ENCODE measurements at regions not wholly inside any gene's neighbourhood (a gene's known extent, or its start where the extent isn't known, plus 50 kb on each side); places are given as distances from the start of the nearest gene placed in this dataset.

DNA sequence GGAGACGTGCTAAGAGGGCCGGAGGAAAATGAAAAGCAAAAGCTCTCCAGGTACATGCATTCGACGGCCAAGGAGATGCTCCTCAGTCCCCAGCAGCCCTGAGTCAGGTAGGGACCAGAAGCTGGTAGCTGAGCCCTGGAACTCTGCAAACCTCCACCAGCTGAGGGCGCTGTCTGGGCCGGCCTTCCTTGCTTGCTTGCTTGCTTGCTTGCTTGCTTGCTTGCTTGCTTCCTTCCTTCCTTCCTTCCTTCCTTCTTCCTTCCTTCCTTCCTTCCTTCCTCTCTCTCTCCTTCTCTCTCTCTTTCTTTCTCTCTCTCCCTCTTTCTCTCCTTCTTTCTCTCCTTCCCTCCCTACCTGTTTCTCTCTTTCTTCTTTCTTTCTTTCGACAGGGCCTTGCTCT is 94.6 kb upstream of the RASGRF1 start:
- DNase-seq, result no peak

DNA sequence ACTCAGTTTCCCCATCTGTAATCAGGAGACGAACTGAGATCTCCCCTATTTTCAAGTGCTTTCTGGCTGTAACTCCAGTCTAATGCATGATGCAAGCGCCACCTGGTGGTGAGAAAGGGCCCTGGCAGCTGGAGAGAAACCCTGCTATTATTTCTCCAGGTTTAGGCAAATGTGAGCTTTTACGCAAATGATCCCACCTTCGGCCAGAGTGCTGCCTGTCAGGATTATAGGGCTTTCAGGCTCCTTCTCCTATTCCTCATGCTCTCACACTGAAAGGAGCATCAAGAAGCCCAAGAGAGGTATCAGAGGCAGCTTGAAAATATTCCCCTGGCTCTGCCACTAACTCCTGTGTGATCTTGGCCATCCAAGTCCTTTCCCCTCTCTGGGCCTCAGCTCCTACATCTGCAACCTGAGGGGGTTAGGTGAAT is 93.9 kb upstream of the RASGRF1 start:
- peak; percentile 44 for DNase-seq

DNA sequence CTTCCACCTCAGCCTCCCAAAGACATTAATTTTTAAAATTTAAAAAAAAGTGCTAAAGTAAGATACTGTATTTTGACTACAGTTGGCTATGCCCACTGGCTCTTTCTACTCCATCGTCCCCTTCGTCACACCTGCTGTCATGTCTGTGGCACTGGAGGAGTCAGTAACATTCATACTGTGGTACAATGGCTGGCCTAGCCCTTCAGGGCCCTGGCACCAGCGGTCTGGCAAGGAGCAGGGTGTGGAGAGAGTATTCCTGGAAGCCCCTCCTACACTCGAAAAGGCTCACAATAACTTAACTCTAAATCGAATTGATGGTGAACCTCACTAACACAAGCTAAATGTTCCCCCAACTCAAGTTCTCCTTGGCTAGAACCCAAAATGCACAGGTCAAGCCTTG is 89.7 kb upstream of the RASGRF1 start:
- DNase-seq, result no peak

DNA sequence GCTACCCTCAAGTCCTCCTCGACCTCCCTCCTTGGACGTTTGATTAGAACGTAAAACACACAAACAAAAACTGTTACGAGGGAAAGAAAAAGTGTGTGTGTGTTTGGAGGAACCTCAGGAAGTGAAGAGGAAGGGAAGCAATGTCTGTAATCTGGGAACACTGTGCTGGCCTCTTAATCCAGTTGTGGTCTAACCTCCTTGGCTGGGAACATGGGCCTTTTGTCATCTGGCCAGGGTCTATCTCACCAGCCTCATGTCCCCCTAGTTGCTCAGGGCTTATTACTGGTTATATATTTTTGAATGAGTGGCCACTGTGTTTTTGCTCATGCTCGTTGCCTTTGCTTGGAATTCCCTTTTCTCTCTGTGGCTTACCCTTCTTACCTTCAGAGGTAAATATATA is 89.0 kb upstream of the RASGRF1 start:
- DNase-seq, result no peak

DNA sequence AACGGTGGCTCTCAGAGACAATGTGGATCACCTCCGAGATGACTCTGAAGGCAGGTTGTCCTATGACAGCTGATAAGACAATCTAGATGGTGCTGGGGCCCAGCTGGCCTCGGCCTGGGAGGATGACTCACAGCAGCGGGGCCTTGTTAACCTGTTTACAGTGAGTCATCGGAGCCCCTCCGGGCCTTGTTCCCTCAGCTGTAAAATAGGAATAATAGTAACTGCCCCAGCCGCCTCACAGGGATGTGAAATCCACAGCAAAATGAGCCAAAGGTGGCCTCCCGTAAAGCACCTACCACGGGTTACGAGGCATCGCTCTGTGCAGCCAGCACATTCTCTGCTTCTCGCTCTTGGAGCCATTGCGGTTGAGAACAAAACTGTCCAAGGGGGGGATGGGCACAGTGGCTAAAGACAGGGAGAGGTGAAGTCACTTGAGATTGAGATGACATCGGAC is 88.6 kb upstream of the RASGRF1 start:
- DNase-seq, result no peak

DNA sequence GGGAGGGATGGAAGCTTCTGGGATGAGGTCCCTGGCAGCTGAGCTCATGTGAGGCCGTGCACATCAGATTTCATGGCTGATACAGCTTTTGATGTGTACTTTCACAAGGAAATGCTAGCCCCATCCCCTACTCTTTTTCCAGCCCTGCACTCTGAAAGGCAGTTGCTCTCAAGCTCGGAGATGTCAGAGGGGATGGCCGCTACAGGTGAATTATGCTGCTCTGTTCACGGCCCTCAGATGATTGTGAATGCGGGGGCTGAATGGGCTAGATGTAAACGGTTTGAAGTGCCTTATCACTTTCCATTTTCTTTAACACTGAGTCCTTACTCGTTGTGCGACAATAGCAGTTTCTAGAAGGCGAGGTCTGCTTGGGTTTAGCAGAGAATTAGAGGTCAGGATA is 88.0 kb upstream of the RASGRF1 start:
- DNase-seq, result no peak

DNA sequence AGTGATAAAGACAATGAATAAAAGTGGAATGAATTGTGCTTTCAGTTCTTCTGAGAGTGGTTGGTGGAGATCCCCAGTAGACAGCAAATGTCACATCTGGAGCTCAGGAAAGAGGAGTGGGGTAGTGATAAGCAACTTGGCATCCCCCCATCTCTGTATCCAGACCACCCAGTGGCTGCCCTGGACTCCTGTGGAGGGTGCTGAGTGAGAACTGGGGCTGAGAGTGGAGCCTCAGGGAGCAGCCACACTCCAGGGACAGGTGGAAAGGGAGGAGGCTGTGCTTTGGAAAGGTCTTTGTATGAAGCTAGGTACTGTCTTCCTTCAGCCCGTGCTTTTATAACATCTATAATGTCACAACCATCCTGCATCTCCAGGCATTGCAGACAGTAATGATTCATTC is 85.6 kb upstream of the RASGRF1 start:
- no peak for DNase-seq

DNA sequence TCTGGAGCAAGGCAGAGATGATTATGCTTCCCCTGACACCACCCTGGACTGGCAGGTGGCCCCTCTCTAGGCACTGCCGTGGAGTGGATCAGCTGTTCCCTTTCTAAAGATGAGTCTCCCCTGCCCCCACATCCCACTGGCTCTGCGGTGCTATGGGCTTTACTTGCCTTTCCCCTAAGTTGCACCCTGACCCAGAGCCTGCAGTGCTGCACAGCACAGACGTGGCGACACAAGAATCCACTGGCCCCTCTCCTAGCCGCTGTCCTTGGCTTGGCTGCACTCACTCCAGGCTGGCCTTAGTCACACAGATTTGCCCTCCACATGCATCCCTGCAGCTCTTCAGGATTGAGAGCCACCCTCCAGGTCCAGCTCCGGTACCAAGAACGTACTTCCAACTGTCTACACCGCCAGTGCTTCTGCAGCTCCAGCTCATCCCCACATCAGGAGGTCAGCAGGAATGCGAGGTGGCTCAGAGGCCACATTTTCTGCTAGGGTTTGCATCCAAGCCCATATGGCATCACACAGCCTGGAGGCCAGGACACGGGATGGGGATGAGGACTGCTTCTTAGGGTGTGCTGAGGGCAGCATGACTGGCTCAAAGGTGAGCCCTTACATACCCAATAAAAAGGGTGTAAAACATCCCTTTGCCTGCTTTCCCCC is 82.4 kb upstream of the RASGRF1 start:
- DNase-seq, result no peak

DNA sequence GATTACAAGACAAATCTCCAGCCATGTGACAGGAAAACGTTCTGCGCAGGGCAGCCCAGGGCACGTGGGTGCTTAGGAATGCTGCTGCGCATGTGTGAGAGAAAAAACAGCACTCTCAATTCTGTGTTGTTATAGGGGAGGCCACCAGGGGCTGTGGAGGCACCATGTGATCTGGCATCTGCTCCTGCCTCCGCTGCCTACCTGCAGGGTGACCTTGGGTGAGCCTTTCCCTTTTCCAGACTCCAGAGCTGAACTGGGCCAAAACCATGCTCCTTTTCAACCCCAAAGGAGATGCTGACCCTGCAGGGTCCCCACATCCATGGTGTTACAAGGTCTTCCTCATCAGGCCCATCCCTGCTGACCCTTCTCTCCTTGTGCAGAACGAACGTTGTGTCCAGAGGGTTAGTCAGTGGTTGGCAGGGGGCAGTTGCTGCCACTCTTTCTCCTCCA is 81.5 kb upstream of the RASGRF1 start:
- no peak for DNase-seq

DNA sequence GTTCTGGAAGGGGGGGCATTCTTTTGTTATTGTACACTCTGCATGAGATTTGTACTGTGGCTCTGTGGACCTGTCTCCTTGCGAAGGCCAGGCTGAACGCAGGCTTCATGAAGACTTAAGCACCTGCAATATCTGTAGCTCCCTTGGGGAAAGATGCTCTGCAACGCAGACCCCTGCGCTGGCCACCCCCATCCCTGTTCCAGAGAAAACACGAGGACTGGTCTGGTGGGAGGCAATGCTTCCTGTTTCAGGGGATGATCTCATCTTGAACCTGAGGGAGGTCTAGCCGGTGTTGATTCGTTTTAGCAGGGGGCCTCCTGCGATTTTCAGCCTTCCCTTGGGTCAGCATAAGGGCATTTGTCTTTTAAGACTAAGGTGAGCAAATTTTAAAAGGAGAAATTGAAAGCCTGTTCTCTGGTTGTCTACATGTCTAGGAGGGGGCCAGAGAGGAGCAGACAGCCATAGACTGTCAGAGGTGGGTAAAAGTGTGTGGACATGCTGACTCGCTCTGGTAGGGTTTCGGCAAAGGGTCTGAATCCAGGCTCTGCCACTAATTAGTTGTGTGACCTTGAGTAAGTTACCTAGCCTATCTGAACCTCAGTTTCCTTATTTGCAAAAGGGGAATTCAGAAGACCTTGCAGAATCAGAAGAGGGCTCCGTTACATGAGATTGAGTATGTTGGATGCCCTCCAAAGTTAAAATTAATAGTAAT is 80.9 kb upstream of the RASGRF1 start:
- DNase-seq, result no peak

DNA sequence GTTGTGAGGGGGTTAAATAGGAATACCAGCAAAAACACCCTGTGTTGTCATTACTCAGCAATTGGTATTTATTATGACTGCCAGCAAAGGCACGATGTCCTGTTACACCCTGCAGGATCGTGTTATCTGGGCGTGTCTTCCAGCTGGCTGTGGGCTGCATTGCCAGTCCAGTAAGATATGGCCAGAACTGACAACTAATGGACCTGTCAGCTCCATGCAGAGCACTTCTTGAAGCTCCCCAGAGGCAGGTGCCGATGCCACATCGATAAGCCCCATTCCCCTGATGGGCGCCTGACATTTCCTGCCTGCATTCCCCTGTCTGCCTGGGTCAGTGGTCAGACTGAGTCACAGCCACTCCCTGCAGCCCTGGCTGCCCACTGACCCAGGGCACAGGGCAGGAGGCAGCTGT is 79.7 kb upstream of the RASGRF1 start:
- DNase-seq, result no peak

DNA sequence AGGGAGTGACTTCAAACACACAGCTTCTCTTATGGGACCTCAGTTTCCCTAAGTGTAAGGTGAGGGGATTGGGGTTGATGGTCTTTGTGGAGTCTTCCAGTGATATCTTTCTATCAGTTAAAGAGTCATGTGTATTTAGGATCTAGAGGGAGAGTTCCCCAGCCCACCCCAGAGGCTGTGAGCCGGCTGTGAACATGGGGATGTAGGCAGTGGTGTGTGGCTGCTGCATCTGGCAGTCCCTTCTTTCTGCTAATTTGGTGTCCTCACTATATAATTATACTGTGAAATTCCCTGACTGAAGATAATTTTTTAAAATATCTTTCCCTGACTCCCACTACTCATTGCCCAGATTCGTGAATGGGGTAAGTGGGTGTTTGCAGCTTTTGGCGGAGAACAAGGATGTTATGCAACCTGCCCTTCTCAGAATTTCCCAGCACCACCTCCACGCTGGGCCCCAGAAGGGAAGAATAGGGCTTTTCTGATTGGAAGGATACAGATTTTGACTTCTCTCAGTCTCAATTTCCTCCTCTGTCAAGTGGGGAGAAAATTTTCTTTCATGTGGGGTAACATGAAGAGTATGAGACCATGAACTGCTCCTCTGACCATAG is 79.0 kb upstream of the RASGRF1 start:
- DNase-seq, result no peak

DNA sequence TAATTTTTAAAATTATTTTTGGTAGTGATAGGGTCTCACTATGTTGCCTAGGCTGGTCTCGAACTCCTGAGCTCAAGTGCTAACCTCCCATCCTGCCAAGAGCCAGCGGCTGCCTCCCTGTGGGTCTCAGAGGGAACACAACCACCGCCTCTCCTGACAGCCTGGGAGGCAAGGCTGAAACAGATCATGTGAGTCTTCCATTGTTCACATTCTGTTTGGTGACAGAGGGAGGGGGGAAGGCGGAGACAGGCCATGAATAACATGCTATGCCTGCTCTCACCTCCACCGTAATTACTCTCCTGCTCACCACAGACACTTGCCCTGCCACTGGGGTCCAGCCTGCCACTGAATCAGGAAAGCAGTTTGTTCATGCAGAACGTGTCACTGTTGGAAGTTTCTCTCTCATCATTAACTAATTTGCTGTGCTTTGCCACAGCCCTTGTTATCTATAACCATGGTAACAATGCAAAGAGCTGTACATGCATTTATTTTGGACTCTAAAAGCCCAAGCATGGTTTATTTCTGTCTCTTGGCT is 78.4 kb upstream of the RASGRF1 start:
- DNase-seq, result no peak

DNA sequence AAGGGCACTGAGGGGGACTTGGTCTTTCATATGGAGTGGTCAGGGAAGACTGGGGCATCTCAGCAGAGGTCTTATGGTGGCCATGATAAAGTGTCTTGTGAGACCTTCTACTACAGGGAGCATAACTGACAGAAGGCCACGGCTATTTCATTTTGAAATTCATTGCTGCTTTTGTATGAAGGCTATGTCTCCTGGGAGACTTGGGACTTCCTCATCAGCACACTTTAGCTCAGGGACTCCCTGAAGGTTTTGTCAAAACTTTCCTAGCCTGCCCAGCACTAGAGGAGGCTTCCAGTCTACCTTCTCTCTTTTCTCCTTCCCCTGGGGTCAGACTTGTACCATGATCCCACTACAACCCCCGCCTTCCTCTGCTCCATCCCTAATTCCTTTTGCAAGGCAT is 77.2 kb upstream of the RASGRF1 start:
- no peak for DNase-seq

DNA sequence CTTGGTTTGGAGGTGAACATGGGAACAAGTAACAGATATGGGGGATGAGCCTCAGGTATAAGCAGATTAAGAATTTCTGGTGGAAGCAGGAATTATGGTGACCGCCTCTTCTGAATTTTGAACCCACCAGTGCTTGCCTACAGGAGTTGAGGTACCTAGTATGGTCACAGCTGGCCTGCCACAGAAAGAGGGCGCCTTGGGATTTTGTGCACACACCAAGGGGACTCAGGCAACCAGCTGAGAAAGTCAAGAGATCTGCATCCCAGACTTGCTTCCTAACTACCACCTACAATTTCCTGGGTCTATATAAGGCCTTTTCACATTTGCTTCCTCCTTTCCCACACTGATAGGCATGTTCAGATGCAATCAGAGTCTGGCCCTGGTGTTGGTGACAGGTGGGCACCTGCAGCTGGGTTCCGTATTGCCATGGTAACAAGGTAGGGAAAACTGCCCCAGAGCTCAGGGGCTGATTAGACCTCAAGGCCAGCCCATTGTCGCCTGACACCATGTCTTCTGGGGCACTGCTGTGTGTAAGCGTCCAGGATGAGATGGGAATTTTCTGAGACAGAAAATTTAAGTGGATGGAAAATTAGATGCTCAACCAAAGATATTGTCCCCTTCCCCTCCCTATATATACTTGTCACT is 75.9 kb upstream of the RASGRF1 start:
- DNase-seq, result no peak

DNA sequence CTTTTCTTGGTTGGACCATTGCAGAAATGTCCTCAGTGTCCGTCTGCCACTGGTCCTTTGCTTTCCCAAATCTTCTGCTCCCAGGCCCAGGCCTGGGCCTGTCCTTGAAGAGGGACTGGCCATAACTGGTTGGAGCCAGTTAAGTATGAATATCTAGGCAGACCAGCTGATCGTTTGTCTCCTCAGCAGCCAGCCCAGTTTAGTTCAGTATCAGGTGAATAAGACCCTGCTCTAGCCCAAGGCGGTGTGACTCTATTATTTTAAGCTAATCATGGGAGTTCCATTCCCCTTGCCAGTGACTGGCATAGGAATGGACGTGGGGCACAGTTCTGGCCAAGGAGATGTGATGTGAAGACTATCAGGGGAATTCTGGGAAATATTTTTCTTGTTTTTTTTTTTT is 73.9 kb upstream of the RASGRF1 start:
- DNase-seq, result no peak

DNA sequence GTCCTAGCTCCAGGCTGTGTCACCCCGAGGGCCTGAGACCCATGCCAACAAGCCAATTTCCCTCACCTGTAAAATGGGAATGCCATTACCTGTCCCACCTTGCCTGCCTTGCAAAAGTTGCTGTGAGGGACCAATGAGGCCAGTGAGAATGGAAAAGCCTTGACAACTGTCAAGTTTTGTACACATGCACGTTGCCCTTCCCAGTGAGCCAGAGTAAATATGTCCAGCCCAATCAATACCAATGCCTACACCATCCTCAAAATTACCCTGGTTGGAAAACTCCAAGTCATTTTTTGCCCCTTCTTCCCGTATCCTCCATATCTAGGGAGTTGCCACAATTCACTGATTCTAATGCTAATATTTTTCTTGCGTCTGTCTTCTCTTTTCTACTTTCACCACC is 73.5 kb upstream of the RASGRF1 start:
- no peak for DNase-seq

DNA sequence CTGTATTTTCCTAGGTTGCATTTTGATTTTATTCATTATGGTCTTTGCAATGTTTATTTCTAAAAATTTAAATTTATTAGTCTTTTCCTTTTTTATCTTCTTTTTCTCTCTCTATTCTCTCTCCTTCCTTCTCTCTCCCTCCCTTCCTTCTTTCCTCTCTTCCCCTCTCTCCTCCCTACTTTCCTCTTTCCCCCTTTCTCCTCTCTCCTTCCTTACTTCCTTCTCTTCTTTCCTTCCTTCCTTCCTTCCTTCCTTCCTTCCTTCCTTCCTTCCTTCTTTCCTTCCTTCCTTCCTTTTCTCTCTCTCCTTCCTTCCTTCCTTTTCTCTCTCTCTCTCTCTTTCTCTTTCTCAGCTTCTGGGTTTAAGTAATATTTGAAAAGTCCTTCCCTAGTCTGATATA is 72.8 kb upstream of the RASGRF1 start:
- no peak for DNase-seq

DNA sequence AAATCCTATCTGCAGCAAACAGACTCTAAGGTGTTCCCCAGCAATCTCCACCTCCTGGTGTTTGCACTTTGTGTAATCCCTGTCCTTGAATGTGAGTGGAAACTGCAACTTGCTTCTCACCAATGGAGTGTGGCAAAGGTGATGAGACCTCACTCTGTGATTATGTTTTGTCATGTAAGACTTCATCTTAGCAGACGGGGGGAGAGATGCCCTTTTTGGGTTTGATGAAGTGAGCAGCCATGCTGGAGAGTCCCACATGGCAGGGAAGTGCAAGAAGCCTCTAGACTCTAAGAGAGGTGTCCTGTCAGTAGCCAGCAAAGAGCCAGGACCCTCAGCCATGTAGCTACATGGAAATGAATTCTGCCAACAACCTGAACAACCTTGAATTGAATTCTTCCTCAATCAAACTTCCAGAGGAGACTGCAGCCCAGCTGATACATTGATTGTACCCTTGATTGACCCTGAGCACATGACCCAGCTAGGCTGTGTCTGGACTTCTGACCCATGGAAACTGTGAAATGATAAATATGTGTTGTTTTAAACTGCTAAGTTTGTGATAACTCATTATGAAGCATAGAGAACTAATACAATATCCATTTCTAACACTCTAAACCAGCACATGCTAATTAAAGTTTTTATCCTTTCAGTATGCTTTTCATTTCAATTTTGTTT is 71.4 kb upstream of the RASGRF1 start:
- no peak for DNase-seq

DNA sequence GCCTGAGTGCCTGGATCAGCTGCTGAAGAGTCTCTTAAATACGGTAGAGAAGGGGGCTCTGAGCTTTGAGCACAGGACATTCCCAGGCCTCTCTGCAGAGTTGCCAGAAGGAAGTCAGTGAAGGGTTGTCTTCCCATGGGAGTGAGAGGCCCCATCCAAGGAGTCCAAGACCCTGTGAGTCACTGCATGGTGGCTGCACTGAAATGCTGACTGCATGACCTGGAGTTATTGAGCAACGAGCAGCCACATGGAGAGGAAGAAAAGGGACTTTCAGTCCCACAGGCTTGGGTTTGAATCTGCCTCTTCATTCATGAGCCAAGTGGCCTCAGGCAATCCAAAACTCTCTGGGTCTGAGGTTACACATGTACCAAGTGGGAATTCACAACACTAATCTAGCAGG is 69.6 kb upstream of the RASGRF1 start:
- DNase-seq, result no peak

DNA sequence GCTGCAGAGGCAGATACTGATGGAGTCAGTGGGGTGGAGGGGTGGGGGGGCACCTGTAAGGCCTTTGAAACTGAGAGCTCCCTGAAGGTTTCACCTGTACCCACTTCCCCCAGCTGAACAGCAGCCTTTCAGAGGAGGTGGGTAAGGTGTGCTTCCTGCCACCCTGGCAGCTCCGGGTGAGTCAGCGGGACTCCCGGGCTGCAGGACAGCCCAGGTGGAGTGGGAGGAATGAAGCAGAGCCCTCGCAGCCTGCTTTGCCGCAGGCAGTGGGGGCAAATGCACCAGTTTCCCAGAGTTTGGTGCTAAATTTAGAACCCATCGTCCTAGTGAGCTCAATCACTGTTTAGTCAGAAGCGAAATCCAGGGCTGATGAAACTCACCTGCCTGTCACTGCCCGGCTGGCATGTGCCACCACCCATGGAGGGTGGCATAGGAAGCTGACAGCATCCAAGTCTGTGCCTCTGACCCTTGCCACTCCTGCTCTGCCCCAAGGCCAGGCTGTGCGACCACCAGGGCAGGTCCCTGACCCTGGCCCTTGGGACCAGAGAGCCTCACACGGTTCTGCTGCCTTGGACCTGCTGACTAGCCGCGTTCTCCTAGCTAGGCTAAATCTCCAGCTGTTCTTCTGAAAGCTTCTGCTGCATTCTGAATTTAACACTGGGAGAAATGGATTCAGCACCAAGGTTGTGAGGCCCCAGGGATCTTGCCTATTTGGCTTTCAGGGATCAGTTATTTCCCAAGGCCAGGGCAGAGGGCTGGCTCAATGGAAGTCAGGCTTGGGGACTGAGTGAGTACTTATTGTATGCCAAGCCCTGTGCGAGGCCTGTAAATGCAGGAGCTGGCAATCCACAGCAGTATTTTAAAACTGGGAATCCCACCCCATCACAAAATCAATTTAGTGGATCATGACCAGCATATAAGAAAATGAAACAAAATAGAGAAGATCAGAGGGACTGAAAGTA is 67.3 kb upstream of the RASGRF1 start:
- no peak for DNase-seq
